Trophoblast cell (in vitro differentiated cells and primary cell): ENCODE measurements at regions not wholly inside any gene's neighbourhood (a gene's known extent, or its start where the extent isn't known, plus 50 kb on each side); places are given as distances from the start of the nearest gene placed in this dataset.

Experiments
- DNase-seq, 2 donors: peaks; one replicate each; pipeline ENCODE4 v3.0.0-alpha.2; 2016
- H2AFZ ChIP-seq: 2 replicates; pipeline ENCODE4 v1.6.1; 2013; ENCODE audit warnings: low read length, moderate library complexity, mild to moderate bottlenecking; ENCODE audit not compliant: insufficient read depth, poor library complexity
- H2AK5ac ChIP-seq: 2 replicates; pipeline ENCODE4 v1.6.1; 2013; ENCODE audit warnings: mild to moderate bottlenecking, low read length
- H2BK120ac ChIP-seq: 2 replicates; pipeline ENCODE4 v1.6.1; 2013; ENCODE audit warnings: low read length, mild to moderate bottlenecking, moderate library complexity; ENCODE audit not compliant: insufficient read depth, poor library complexity
- H2BK12ac ChIP-seq: 2 replicates; pipeline ENCODE4 v1.6.1; 2013; ENCODE audit warnings: mild to moderate bottlenecking, low read length, moderate library complexity
- H2BK5ac ChIP-seq: 2 replicates; pipeline ENCODE4 v1.6.1; 2013; ENCODE audit warnings: low read length, low read depth, moderate library complexity, mild to moderate bottlenecking; ENCODE audit not compliant: poor library complexity
- H3K14ac ChIP-seq: 2 replicates; pipeline ENCODE4 v1.6.1; 2013; ENCODE audit warnings: mild to moderate bottlenecking, low read length
- H3K18ac ChIP-seq: 2 replicates; pipeline ENCODE4 v1.6.1; 2013; ENCODE audit warnings: mild to moderate bottlenecking, low read length
- H3K23ac ChIP-seq: 2 replicates; pipeline ENCODE4 v1.6.1; 2013; ENCODE audit warnings: low read length
- H3K27ac ChIP-seq: 2 replicates; pipeline ENCODE4 v1.5.1; 2013; ENCODE audit warnings: low read depth, mild to moderate bottlenecking, inconsistent platforms, low read length, moderate library complexity
- H3K27me3 ChIP-seq: 2 replicates; pipeline ENCODE4 v1.6.1; 2013; ENCODE audit warnings: inconsistent platforms, mild to moderate bottlenecking, low read length, moderate library complexity; ENCODE audit not compliant: insufficient read depth
- H3K36me3 ChIP-seq, 2 experiments: 1 replicate in 1 of 2; 2 replicates in 1 of 2; pipeline ENCODE4 v1.6.1; 2013; ENCODE audit warnings: low read length in 2 of 2, mild to moderate bottlenecking in 2 of 2, moderate library complexity in 1 of 2; ENCODE audit not compliant: insufficient read depth in 2 of 2, control insufficient read depth in 1 of 2
- H3K4ac ChIP-seq: 2 replicates; pipeline ENCODE4 v1.6.1; 2013; ENCODE audit warnings: low read depth, mild to moderate bottlenecking, low read length, moderate library complexity
- H3K4me1 ChIP-seq, 2 experiments: 1 replicate in 1 of 2; 2 replicates in 1 of 2; pipeline ENCODE4 v1.6.1; 2013; ENCODE audit warnings: low read length in 2 of 2, mild to moderate bottlenecking in 2 of 2, moderate library complexity in 1 of 2; ENCODE audit not compliant: insufficient read depth in 2 of 2, control insufficient read depth in 1 of 2
- H3K4me2 ChIP-seq: 2 replicates; pipeline ENCODE4 v1.6.1; 2013; ENCODE audit warnings: inconsistent platforms, mild to moderate bottlenecking, low read length, moderate library complexity
- H3K4me3 ChIP-seq: 2 replicates; pipeline ENCODE4 v1.5.1; 2013; ENCODE audit warnings: mild to moderate bottlenecking, low read depth, low read length, inconsistent platforms
- H3K79me1 ChIP-seq: one replicate; pipeline ENCODE4 v1.6.1; 2013; ENCODE audit warnings: low read length
- H3K79me2 ChIP-seq: 2 replicates; pipeline ENCODE4 v1.6.1; 2013; ENCODE audit warnings: low read length, mild to moderate bottlenecking; ENCODE audit not compliant: control insufficient read depth, insufficient read depth, poor library complexity
- H3K9ac ChIP-seq: 2 replicates; pipeline ENCODE4 v1.6.1; 2013; ENCODE audit warnings: mild to moderate bottlenecking, low read length
- H3K9me3 ChIP-seq: 2 replicates; pipeline ENCODE4 v1.6.1; 2013; ENCODE audit warnings: low read depth, mild to moderate bottlenecking, control low read depth, inconsistent platforms, low read length; ENCODE audit not compliant: insufficient read depth
- H4K12ac ChIP-seq: 2 replicates; pipeline ENCODE4 v1.6.1; 2013; ENCODE audit warnings: low read depth, mild to moderate bottlenecking, low read length, moderate library complexity
- H4K8ac ChIP-seq: 2 replicates; pipeline ENCODE4 v1.6.1; 2013; ENCODE audit warnings: low read depth, mild to moderate bottlenecking, low read length, moderate library complexity
- H4K91ac ChIP-seq: one replicate; pipeline ENCODE4 v1.6.1; 2013; ENCODE audit warnings: low read depth, mild to moderate bottlenecking, low read length, moderate library complexity
- WGBS: extraction: QIAGEN DNeasy Blood & Tissue Kit; methylation state at CpG from one replicate; pipeline ENCODE4 v1.1.7; 2013; ENCODE audit warnings: missing lambda C conversion rate; ENCODE audit not compliant: insufficient read length, insufficient coverage; ENCODE audit errors: extremely low coverage; 5-methylcytosine and 5-hydroxymethylcytosine counted together

DNA sequence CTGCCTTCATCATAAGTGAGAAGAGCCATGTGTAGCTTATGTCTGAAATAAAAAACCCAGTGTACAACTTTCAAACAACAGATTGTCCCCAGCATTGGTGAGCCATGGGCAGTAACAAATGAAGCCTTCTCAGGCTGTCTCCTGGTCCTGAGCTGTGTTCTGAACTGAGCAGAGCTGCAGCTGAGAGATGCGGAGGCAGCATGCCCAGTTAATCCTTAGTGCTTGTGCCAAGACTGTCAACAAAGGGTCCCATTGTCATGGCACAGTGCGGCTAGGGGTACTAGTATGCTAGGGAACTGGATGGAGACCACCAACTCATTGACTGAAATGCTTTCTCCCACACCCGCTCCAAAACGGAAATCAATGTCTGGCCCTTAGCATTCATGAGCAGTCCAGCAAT is 154.3 kb downstream of the RMST start:
- H3K27me3 ChIP-seq, result no peaks in the 10 kb centered on the region
- H2BK5ac ChIP-seq, result no peak overlapping the region
- no peak overlapping the region for H4K91ac ChIP-seq
- H3K18ac ChIP-seq, result no peak overlapping the region
- no peak overlapping the region for H3K23ac ChIP-seq
- H4K8ac ChIP-seq, result no peak overlapping the region
- H3K9ac ChIP-seq, result no peak overlapping the region
- H3K4me3 ChIP-seq, result no peak overlapping the region
- no peaks in the 10 kb centered on the region for H3K79me2 ChIP-seq
- no peak overlapping the region for H2BK12ac ChIP-seq
- DNase-seq, result no peak
- no peaks in the 10 kb centered on the region for H3K36me3 ChIP-seq
- no peak overlapping the region for H2AFZ ChIP-seq
- H2AK5ac ChIP-seq, result no peak overlapping the region
- no peak overlapping the region for H3K27ac ChIP-seq
- no peak overlapping the region for H4K12ac ChIP-seq
- H3K9me3 ChIP-seq, result no peaks in the 10 kb centered on the region
- H3K4me1 ChIP-seq, result no peaks in the 10 kb centered on the region
- WGBS, result no CpG with 5 or more reads among the region's 4 CpGs
- H3K4me2 ChIP-seq, result no peak overlapping the region
- H3K4ac ChIP-seq, result no peak overlapping the region
- H2BK120ac ChIP-seq, result no peak overlapping the region
- H3K79me1 ChIP-seq, result no peaks in the 10 kb centered on the region
- no peak overlapping the region for H3K14ac ChIP-seq

GRCh38 chr12:97628962-97629361 is 166.4 kb downstream of the RMST start:
- Histone ChIP-seq H2AFZ (no peak overlapping the region), H2AK5ac (no peak overlapping the region), H2BK120ac (no peak overlapping the region), H4K8ac (no peak overlapping the region), H3K9ac (no peak overlapping the region), H3K9me3 (no peaks in the 10 kb centered on the region), H3K14ac (no peak overlapping the region), H3K18ac (no peak overlapping the region), H3K79me2 (no peaks in the 10 kb centered on the region), H3K36me3 (no peaks in the 10 kb centered on the region), H3K27ac (no peak overlapping the region), H3K27me3 (no peaks in the 10 kb centered on the region), H2BK5ac (no peak overlapping the region), H4K12ac (no peak overlapping the region), H4K91ac (no peak overlapping the region), H3K23ac (no peak overlapping the region), H3K79me1 (no peaks in the 10 kb centered on the region), H3K4me3 (no peak overlapping the region), H3K4ac (no peak overlapping the region), H3K4me2 (no peak overlapping the region), H3K4me1 (no peaks in the 10 kb centered on the region), H2BK12ac (no peak overlapping the region)
- no peak for DNase-seq

DNA sequence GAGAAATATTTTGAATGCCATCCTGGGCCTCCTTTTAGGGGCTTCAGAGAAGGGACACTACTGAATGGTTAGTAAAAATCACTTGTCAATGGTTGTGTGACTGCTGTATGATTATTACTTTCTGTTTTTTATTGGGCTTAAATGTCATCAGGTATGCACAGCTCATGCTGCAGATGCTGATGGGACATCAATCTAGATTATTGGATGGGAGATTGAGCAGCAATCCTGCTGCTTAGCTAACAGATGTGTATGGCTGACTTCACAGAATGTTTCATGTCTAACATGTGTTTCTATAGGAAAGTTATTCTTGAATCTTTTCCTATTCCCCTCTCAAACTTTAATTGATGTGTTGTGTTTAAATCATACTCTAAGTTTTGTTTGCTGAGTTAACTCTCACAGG is 166.8 kb downstream of the RMST start:
- Histone ChIP-seq H2AFZ (no peak overlapping the region), H4K12ac (no peak overlapping the region)

DNA sequence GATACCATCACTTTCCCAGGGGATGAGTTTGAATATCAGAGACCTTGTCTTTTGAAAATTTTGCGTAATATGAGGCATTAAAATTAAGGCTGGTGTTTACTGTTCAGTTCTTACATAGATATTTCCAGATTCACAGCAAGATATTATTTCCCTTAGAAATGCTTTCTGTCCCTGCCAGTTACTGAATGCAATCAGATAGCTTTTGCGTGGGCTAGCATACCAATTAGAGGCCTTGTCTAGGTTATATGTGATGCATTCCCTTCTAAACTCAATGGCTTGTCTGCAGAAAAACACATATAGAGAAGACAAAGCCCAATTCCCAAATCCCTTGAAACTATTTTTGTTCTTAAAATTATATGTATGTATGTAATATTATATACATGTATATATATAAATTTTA is 167.8 kb downstream of the RMST start:
- Histone ChIP-seq H4K12ac (no peak overlapping the region), H3K23ac (no peak overlapping the region), H3K4me3 (no peak overlapping the region), H3K9me3 (no peaks in the 10 kb centered on the region), H2AK5ac (no peak overlapping the region), H3K18ac (no peak overlapping the region), H2BK120ac (no peak overlapping the region), H2BK12ac (no peak overlapping the region), H2AFZ (no peak overlapping the region), H4K91ac (no peak overlapping the region), H3K14ac (no peak overlapping the region), H3K4me1 (no peaks in the 10 kb centered on the region), H3K79me1 (no peaks in the 10 kb centered on the region), H3K36me3 (no peaks in the 10 kb centered on the region), H3K27me3 (no peaks in the 10 kb centered on the region), H3K4me2 (no peak overlapping the region), H4K8ac (no peak overlapping the region), H3K9ac (no peak overlapping the region), H3K27ac (no peak overlapping the region), H3K4ac (no peak overlapping the region), H2BK5ac (no peak overlapping the region), H3K79me2 (no peaks in the 10 kb centered on the region)
- DNase-seq, result no peak
- no CpG with 5 or more reads among the region's 2 CpGs for WGBS

More for the DNA sequence above, 166.8 kb downstream of the RMST start:
- Histone ChIP-seq H3K79me1 (no peaks in the 10 kb centered on the region), H3K9me3 (no peaks in the 10 kb centered on the region), H4K91ac (no peak overlapping the region), H3K9ac (no peak overlapping the region), H4K8ac (no peak overlapping the region), H3K14ac (no peak overlapping the region), H3K4me2 (no peak overlapping the region), H2BK12ac (no peak overlapping the region), H3K4me1 (no peaks in the 10 kb centered on the region), H2AK5ac (no peak overlapping the region), H3K23ac (no peak overlapping the region), H2BK5ac (no peak overlapping the region), H3K18ac (no peak overlapping the region), H2BK120ac (no peak overlapping the region), H3K27ac (no peak overlapping the region), H3K36me3 (no peaks in the 10 kb centered on the region), H3K4ac (no peak overlapping the region), H3K79me2 (no peaks in the 10 kb centered on the region), H3K27me3 (no peaks in the 10 kb centered on the region), H3K4me3 (no peak overlapping the region)
- DNase-seq, result no peak

DNA sequence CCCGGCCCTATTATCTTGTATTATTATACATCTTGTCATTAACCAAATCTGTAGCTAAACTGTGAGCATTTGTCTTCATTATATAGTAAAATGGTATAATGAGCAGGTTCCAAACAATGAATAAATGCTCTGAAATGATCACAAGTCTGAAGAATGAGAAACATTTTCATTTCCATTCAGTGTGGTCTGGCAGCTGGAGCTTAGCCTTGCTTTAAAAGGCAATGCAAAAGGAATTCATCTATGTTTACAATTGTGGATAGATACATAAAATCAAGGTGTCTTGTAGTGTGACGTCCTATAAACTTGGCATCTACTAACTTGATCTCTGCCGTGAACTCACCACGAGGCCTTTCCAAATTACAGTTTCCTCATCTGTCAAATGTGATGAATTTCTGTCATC is 168.3 kb downstream of the RMST start:
- Histone ChIP-seq H3K4me3 (no peak overlapping the region), H2AK5ac (no peak overlapping the region), H3K4me1 (no peaks in the 10 kb centered on the region), H2AFZ (no peak overlapping the region), H3K27ac (no peak overlapping the region), H3K36me3 (no peaks in the 10 kb centered on the region), H2BK120ac (no peak overlapping the region), H3K79me1 (no peaks in the 10 kb centered on the region), H3K4me2 (no peak overlapping the region), H3K14ac (no peak overlapping the region), H3K23ac (no peak overlapping the region), H3K27me3 (no peaks in the 10 kb centered on the region), H4K91ac (no peak overlapping the region), H3K9ac (no peak overlapping the region), H4K12ac (no peak overlapping the region), H3K18ac (no peak overlapping the region), H3K79me2 (no peaks in the 10 kb centered on the region), H4K8ac (no peak overlapping the region), H3K4ac (no peak overlapping the region), H3K9me3 (no peaks in the 10 kb centered on the region), H2BK5ac (no peak overlapping the region), H2BK12ac (no peak overlapping the region)
- no peak for DNase-seq
- WGBS, result no CpG with 5 or more reads among the region's 4 CpGs
